PFSK-1 (cell line): ENCODE measurements at regions not wholly inside any gene's neighbourhood (a gene's known extent, or its start where the extent isn't known, plus 50 kb on each side); places are given as distances from the start of the nearest gene placed in this dataset.

Source experiments
- FOXP2 ChIP-seq: optimal IDR thresholded peaks from 2 replicates; pipeline ENCODE3; 2011; ENCODE audit warnings: borderline replicate concordance, control low read depth, inconsistent platforms; ENCODE audit not compliant: insufficient read depth; ENCODE audit errors: extremely low read length, extremely low read depth
- POLR2AphosphoS5 ChIP-seq: IDR thresholded peaks from 2 replicates; pipeline ENCODE4 v1.6.1; 2012; ENCODE audit warnings: low read depth, mild to moderate bottlenecking, control low read depth, low read length, moderate library complexity
- REST ChIP-seq, 2 experiments: IDR thresholded peaks; 2 replicates each; pipeline versions ENCODE4 v1.6.1 to v1.8.0; 2011 to 2012; ENCODE audit warnings: low read depth in 2 of 2, low read length in 2 of 2, control low read depth in 1 of 2, inconsistent platforms in 1 of 2, mild to moderate bottlenecking in 1 of 2, moderate library complexity in 1 of 2; ENCODE audit not compliant: insufficient read depth in 1 of 2
- SIN3A ChIP-seq: IDR thresholded peaks from 2 replicates; pipeline ENCODE4 v1.6.1; 2012; ENCODE audit warnings: mild to moderate bottlenecking, low read length, moderate library complexity, borderline replicate concordance; ENCODE audit not compliant: insufficient read depth
- TAF1 ChIP-seq: IDR thresholded peaks from 2 replicates; pipeline ENCODE4 v1.6.1; 2012; ENCODE audit warnings: low read length, control low read depth, borderline replicate concordance; ENCODE audit not compliant: insufficient read depth

- no peak for TF ChIP-seq TAF1
- TF ChIP-seq POLR2AphosphoS5, result no peak
- TF ChIP-seq SIN3A, result no peak
- TF ChIP-seq REST (IDR thresholded peaks at IDR 0.05; ENCODE audit: insufficient read depth in 1 of 2, low read depth in 2 of 2, low read length in 2 of 2), result no peak
- no peak for TF ChIP-seq FOXP2
Observed at GRCh38 chr4:164177153-164177552, 576.8 kb upstream of the SMIM31 start.
